ENCODE measurements at regions not wholly inside any gene's neighbourhood (a gene's known extent, or its start where the extent isn't known, plus 50 kb on each side); places are given as distances from the start of the nearest gene placed in this dataset.

DNA sequence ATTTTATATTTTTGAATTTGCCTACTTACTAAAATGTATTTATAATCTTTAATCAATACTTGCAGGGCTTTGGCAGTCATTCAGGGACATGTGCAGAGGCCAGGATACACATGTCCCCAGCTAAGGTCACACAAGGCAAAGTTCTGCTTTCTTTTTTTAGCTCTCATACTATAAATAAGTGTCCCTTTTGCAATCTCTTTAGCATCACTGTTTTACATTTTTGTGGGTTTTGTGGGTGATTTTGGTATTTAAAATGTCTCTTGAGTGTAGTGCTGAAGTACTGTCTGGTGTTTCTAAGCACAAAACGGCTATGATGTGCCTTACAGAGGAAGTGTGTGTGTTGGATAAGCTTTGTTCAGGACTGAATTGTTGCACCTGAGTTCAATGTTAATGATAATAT lies 309.0 kb upstream of the GULP1 start:
- ATAC-seq, result peak; percentile 98
- TF ChIP-seq ZC3H10 (CRISPR knock-in tag; IDR thresholded peaks at IDR 0.05), result 0 out of 2 replicates have a peak, but pooled peaks have one; percentile 37
- TF ChIP-seq, protein P1, sequence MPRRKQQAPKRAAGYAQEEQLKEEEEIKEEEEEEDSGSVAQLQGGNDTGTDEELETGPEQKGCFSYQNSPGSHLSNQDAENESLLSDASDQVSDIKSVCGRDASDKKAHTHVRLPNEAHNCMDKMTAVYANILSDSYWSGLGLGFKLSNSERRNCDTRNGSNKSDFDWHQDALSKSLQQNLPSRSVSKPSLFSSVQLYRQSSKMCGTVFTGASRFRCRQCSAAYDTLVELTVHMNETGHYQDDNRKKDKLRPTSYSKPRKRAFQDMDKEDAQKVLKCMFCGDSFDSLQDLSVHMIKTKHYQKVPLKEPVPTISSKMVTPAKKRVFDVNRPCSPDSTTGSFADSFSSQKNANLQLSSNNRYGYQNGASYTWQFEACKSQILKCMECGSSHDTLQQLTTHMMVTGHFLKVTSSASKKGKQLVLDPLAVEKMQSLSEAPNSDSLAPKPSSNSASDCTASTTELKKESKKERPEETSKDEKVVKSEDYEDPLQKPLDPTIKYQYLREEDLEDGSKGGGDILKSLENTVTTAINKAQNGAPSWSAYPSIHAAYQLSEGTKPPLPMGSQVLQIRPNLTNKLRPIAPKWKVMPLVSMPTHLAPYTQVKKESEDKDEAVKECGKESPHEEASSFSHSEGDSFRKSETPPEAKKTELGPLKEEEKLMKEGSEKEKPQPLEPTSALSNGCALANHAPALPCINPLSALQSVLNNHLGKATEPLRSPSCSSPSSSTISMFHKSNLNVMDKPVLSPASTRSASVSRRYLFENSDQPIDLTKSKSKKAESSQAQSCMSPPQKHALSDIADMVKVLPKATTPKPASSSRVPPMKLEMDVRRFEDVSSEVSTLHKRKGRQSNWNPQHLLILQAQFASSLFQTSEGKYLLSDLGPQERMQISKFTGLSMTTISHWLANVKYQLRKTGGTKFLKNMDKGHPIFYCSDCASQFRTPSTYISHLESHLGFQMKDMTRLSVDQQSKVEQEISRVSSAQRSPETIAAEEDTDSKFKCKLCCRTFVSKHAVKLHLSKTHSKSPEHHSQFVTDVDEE (CRISPR knock-in tag; IDR thresholded peaks at IDR 0.05), result no peak
- peak; percentile 36; the same call in 1 of the 2 replicates for TF ChIP-seq ISL1 (CRISPR knock-in tag; IDR thresholded peaks at IDR 0.05)

GRCh38 chr2:187985195-187985594 lies 306.5 kb upstream of the GULP1 start:
- TF ChIP-seq, protein P2, sequence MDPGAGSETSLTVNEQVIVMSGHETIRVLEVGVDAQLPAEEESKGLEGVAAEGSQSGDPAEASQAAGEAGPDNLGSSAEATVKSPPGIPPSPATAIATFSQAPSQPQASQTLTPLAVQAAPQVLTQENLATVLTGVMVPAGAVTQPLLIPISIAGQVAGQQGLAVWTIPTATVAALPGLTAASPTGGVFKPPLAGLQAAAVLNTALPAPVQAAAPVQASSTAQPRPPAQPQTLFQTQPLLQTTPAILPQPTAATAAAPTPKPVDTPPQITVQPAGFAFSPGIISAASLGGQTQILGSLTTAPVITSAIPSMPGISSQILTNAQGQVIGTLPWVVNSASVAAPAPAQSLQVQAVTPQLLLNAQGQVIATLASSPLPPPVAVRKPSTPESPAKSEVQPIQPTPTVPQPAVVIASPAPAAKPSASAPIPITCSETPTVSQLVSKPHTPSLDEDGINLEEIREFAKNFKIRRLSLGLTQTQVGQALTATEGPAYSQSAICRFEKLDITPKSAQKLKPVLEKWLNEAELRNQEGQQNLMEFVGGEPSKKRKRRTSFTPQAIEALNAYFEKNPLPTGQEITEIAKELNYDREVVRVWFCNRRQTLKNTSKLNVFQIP (CRISPR knock-in tag; IDR thresholded peaks at IDR 0.05; ENCODE audit: borderline replicate concordance, low read depth), result no peak
- TF ChIP-seq RARB (CRISPR knock-in tag; IDR thresholded peaks at IDR 0.05) (no peak), SNAI2 (CRISPR knock-in tag; IDR thresholded peaks at IDR 0.05) (no peak), GLIS3 (CRISPR knock-in tag; IDR thresholded peaks at IDR 0.05) (no peak), ZFP3 (CRISPR knock-in tag; IDR thresholded peaks at IDR 0.05) (no peak), BACH2 (CRISPR knock-in tag; IDR thresholded peaks at IDR 0.05; ENCODE audit: borderline replicate concordance) (no peak), ZNF70 (CRISPR knock-in tag; IDR thresholded peaks at IDR 0.05) (no peak), TCF4 (CRISPR knock-in tag; IDR thresholded peaks at IDR 0.05; ENCODE audit: borderline replicate concordance) (no peak), TOX (CRISPR knock-in tag; IDR thresholded peaks at IDR 0.05; ENCODE audit: borderline replicate concordance) (no peak), ZNF8 (CRISPR knock-in tag; IDR thresholded peaks at IDR 0.05) (no peak), ZNF565 (CRISPR knock-in tag; conservative IDR thresholded peaks at IDR 0.05; ENCODE audit: low read depth) (no peak), OSR1 (CRISPR knock-in tag; IDR thresholded peaks at IDR 0.05) (no peak), CSRNP3 (CRISPR knock-in tag; IDR thresholded peaks at IDR 0.05) (no peak), PPARA (CRISPR knock-in tag; IDR thresholded peaks at IDR 0.05; ENCODE audit: borderline replicate concordance) (no peak), ARNTL (CRISPR knock-in tag; IDR thresholded peaks at IDR 0.05; ENCODE audit: borderline replicate concordance, low read depth) (no peak), ZFP30 (CRISPR knock-in tag; IDR thresholded peaks at IDR 0.05) (no peak), ESRRG (CRISPR knock-in tag; IDR thresholded peaks at IDR 0.05) (no peak)
- TF ChIP-seq, protein P1 (CRISPR knock-in tag; IDR thresholded peaks at IDR 0.05), result no peak
- TF ChIP-seq, protein P3, sequence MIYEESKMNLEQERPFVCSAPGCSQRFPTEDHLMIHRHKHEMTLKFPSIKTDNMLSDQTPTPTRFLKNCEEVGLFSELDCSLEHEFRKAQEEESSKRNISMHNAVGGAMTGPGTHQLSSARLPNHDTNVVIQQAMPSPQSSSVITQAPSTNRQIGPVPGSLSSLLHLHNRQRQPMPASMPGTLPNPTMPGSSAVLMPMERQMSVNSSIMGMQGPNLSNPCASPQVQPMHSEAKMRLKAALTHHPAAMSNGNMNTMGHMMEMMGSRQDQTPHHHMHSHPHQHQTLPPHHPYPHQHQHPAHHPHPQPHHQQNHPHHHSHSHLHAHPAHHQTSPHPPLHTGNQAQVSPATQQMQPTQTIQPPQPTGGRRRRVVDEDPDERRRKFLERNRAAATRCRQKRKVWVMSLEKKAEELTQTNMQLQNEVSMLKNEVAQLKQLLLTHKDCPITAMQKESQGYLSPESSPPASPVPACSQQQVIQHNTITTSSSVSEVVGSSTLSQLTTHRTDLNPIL (CRISPR knock-in tag; IDR thresholded peaks at IDR 0.05; ENCODE audit: low read depth), result no peak
- no peak for ATAC-seq

- ATAC-seq, result no peak
- no peak for TF ChIP-seq ISL1 (CRISPR knock-in tag; IDR thresholded peaks at IDR 0.05)
- TF ChIP-seq CSDC2 (CRISPR knock-in tag; IDR thresholded peaks at IDR 0.05), result no peak
- no peak for TF ChIP-seq CSRNP3 (CRISPR knock-in tag; IDR thresholded peaks at IDR 0.05)
- no peak for TF ChIP-seq OSR1 (CRISPR knock-in tag; IDR thresholded peaks at IDR 0.05)
- TF ChIP-seq ZFP3 (CRISPR knock-in tag; IDR thresholded peaks at IDR 0.05), result no peak
- no peak for TF ChIP-seq TCF4 (CRISPR knock-in tag; IDR thresholded peaks at IDR 0.05; ENCODE audit: borderline replicate concordance)
- TF ChIP-seq, protein P4, sequence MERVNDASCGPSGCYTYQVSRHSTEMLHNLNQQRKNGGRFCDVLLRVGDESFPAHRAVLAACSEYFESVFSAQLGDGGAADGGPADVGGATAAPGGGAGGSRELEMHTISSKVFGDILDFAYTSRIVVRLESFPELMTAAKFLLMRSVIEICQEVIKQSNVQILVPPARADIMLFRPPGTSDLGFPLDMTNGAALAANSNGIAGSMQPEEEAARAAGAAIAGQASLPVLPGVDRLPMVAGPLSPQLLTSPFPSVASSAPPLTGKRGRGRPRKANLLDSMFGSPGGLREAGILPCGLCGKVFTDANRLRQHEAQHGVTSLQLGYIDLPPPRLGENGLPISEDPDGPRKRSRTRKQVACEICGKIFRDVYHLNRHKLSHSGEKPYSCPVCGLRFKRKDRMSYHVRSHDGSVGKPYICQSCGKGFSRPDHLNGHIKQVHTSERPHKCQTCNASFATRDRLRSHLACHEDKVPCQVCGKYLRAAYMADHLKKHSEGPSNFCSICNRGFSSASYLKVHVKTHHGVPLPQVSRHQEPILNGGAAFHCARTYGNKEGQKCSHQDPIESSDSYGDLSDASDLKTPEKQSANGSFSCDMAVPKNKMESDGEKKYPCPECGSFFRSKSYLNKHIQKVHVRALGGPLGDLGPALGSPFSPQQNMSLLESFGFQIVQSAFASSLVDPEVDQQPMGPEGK (CRISPR knock-in tag; IDR thresholded peaks at IDR 0.05; ENCODE audit: borderline replicate concordance), result no peak
- no peak for TF ChIP-seq PPARA (CRISPR knock-in tag; IDR thresholded peaks at IDR 0.05; ENCODE audit: borderline replicate concordance)
- TF ChIP-seq SNAI2 (CRISPR knock-in tag; IDR thresholded peaks at IDR 0.05), result no peak
- TF ChIP-seq, protein P3 (CRISPR knock-in tag; IDR thresholded peaks at IDR 0.05; ENCODE audit: low read depth), result no peak
- no peak for TF ChIP-seq ZFP30 (CRISPR knock-in tag; IDR thresholded peaks at IDR 0.05)
- no peak for TF ChIP-seq ESRRG (CRISPR knock-in tag; IDR thresholded peaks at IDR 0.05)
- TF ChIP-seq TOX (CRISPR knock-in tag; IDR thresholded peaks at IDR 0.05; ENCODE audit: borderline replicate concordance), result no peak
Measured at GRCh38 chr2:187985923-187986322, 305.8 kb upstream of the GULP1 start.

Data from SK-N-SH treated with all-trans-retinoic acid at 6 μM for 48 hours (cell line).